MM.1S (cell line): ENCODE measurements at regions not wholly inside any gene's neighbourhood (a gene's known extent, or its start where the extent isn't known, plus 50 kb on each side); places are given as distances from the start of the nearest gene placed in this dataset.

Source experiments
- EZH2 ChIP-seq: fragments of 300-600 bp; sonication (generic); optimal IDR thresholded peaks from 2 replicates; pipeline ENCODE3; 2017; ENCODE audit warnings: low read depth, mild to moderate bottlenecking, antibody characterized with exemption, low read length, mixed read lengths
- TF ChIP-seq, protein P1 (sequence below): fragments of 300-600 bp; sonication (generic); IDR thresholded peaks from 2 replicates; pipeline ENCODE4 v1.5.1; 2016; ENCODE audit warnings: antibody characterized with exemption, low read length, mixed read lengths

DNA sequence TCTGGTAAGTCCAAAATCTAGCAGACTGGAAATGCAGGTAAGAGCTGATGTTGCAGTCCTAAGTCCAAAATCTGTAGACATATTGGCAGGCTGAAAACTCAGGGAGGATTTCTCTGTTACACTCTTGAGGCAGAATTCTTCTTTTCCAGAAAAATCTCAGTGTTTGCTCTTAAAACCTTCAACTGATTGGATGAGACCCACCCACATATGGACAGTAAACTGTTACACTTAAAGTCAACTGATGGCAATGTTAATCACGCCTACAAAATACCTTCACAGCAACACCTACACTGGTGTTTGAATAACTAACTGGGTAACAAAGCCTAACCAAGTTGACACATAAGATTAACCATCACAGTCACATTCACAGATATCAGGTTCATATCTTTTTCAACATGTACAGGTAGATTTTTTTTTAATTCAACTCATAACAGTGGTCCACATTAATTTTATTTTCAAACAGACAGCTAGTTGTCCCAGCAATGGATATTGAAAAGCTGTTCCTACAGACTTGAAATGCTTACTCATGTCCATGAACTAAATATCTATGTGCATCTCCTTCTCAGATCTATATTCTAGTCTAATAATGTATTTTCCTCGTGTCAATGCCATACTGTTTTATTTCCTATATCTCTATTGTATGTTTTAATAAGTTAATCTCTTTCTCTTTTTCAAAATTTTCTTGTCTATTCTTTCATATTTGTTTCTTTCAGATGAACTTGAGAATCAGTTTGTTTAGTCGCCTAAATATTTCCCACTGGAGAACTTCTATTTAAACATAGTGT lies 110.1 kb downstream of the TMPRSS5 start:
- TF ChIP-seq, protein P1, sequence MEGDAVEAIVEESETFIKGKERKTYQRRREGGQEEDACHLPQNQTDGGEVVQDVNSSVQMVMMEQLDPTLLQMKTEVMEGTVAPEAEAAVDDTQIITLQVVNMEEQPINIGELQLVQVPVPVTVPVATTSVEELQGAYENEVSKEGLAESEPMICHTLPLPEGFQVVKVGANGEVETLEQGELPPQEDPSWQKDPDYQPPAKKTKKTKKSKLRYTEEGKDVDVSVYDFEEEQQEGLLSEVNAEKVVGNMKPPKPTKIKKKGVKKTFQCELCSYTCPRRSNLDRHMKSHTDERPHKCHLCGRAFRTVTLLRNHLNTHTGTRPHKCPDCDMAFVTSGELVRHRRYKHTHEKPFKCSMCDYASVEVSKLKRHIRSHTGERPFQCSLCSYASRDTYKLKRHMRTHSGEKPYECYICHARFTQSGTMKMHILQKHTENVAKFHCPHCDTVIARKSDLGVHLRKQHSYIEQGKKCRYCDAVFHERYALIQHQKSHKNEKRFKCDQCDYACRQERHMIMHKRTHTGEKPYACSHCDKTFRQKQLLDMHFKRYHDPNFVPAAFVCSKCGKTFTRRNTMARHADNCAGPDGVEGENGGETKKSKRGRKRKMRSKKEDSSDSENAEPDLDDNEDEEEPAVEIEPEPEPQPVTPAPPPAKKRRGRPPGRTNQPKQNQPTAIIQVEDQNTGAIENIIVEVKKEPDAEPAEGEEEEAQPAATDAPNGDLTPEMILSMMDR: no peak
- no peak for TF ChIP-seq EZH2
